Upper lobe of left lung (tissue), 4 donors: ENCODE measurements at regions not wholly inside any gene's neighbourhood (a gene's known extent, or its start where the extent isn't known, plus 50 kb on each side); places are given as distances from the start of the nearest gene placed in this dataset.
"Not testable (repeated sequence)": the region's sequence is repeated elsewhere in the genome, so short reads cannot be mapped to it uniquely, and the experiment has no call there.

Experiments
- CTCF ChIP-seq, 6 experiments: fragments of 450-650 bp in 4 of 6; fragments of 200-600 bp in 2 of 6; sonication (generic) in 2 of 6; IDR thresholded peaks; one replicate each; pipeline ENCODE4 v1.5.1; 2016 to 2019; ENCODE audit warnings: antibody characterized with exemption in 6 of 6
- POLR2A ChIP-seq, 4 donors: fragments of 450-650 bp; IDR thresholded peaks; one replicate each; pipeline ENCODE4 v1.5.1; 2016 to 2017; ENCODE audit warnings: antibody characterized with exemption in 4 of 4, mild to moderate bottlenecking in 2 of 4
- POLR2AphosphoS5 ChIP-seq, 2 donors: sonication (generic); formaldehyde crosslinking; IDR thresholded peaks; one replicate each; pipeline ENCODE4 v1.5.1; 2017; ENCODE audit warnings: antibody characterized with exemption in 2 of 2

- not testable (repeated sequence) for TF ChIP-seq POLR2A, CTCF, POLR2AphosphoS5 (IDR thresholded peaks at IDR 0.05)
These were observed 53.7 kb upstream of the SPP1 start for GRCh38 chr4:87921626-87922479.
